Osteoblast (primary cell): ENCODE measurements at regions not wholly inside any gene's neighbourhood (a gene's known extent, or its start where the extent isn't known, plus 50 kb on each side); places are given as distances from the start of the nearest gene placed in this dataset.

ENCODE experiments used
- DNase-seq: peaks from one replicate; pipeline ENCODE4 v3.0.0; 2011; ENCODE audit warnings: low spot score, mixed read lengths; ENCODE audit not compliant: insufficient read length; ENCODE audit errors: missing footprints
- H2AFZ ChIP-seq: 2 replicates; pipeline ENCODE4 v1.6.0; 2011; ENCODE audit warnings: mild to moderate bottlenecking, low read length
- H3K27ac ChIP-seq: 2 replicates; pipeline ENCODE4 v1.5.1; 2011; ENCODE audit warnings: mild to moderate bottlenecking, low read depth, low read length, moderate library complexity
- H3K27me3 ChIP-seq: 2 replicates; pipeline ENCODE4 v1.6.0; 2012; ENCODE audit warnings: mild to moderate bottlenecking, control low read depth, inconsistent platforms, low read length, moderate library complexity; ENCODE audit not compliant: insufficient read depth
- H3K36me3 ChIP-seq: 2 replicates; pipeline ENCODE4 v1.5.1; 2011; ENCODE audit warnings: mild to moderate bottlenecking, low read length, control low read depth, moderate library complexity; ENCODE audit not compliant: insufficient read depth
- H3K4me1 ChIP-seq: 2 replicates; pipeline ENCODE4 v1.5.1; 2011; ENCODE audit warnings: mild to moderate bottlenecking, low read length, control low read depth, moderate library complexity; ENCODE audit not compliant: insufficient read depth
- H3K4me2 ChIP-seq: 2 replicates; pipeline ENCODE4 v1.6.0; 2011; ENCODE audit warnings: mild to moderate bottlenecking, low read length; ENCODE audit not compliant: insufficient read depth
- H3K4me3 ChIP-seq: fragments of 200-600 bp; sonication (generic); 3 replicates; pipeline ENCODE4 v1.5.1; 2012; ENCODE audit warnings: mild to moderate bottlenecking, low read length, inconsistent platforms; ENCODE audit not compliant: insufficient read depth
- H3K79me2 ChIP-seq: 2 replicates; pipeline ENCODE4 v1.6.0; 2012; ENCODE audit warnings: mild to moderate bottlenecking, low read length, control low read depth, inconsistent platforms; ENCODE audit not compliant: insufficient read depth
- H3K9me3 ChIP-seq: 2 replicates; pipeline ENCODE4 v1.5.1; 2011; ENCODE audit warnings: low read depth, low read length, control low read depth
- H4K20me1 ChIP-seq: 2 replicates; pipeline ENCODE4 v1.6.0; 2012; ENCODE audit warnings: mild to moderate bottlenecking, low read length, control low read depth; ENCODE audit not compliant: insufficient read depth
- CTCF ChIP-seq: IDR thresholded peaks from 2 replicates; pipeline ENCODE4 v1.5.1; 2011; ENCODE audit warnings: mild to moderate bottlenecking, low read depth, low read length, moderate library complexity; ENCODE audit errors: extremely low read depth

GRCh38 chr20:50315586-50316551 is 125.2 kb downstream of the CEBPB start:
- no peak overlapping the region for H3K27ac ChIP-seq
- no peaks in the 10 kb centered on the region for H4K20me1 ChIP-seq
- H3K27me3 ChIP-seq = no peaks in the 10 kb centered on the region
- peak; percentile 69 for DNase-seq
- no peak overlapping the region for H3K4me3 ChIP-seq
- H3K79me2 ChIP-seq = no peaks in the 10 kb centered on the region
- no peak for TF ChIP-seq CTCF
- H3K4me2 ChIP-seq = no peak overlapping the region
- H3K9me3 ChIP-seq = no peaks in the 10 kb centered on the region
- peaks cover 22% of the 10 kb centered on the region for H3K4me1 ChIP-seq
- H3K36me3 ChIP-seq = no peaks in the 10 kb centered on the region
- H2AFZ ChIP-seq = no peak overlapping the region

GRCh38 chr20:50317116-50317515 is 126.5 kb downstream of the CEBPB start:
- Histone ChIP-seq H3K79me2 (no peaks in the 10 kb centered on the region), H3K9me3 (no peaks in the 10 kb centered on the region), H4K20me1 (no peaks in the 10 kb centered on the region), H2AFZ (no peak overlapping the region), H3K36me3 (no peaks in the 10 kb centered on the region), H3K4me2 (no peak overlapping the region), H3K4me3 (no peak overlapping the region), H3K4me1 (peaks cover 32% of the 10 kb centered on the region), H3K27ac (no peak overlapping the region), H3K27me3 (no peaks in the 10 kb centered on the region)
- no peak for DNase-seq
- no peak for TF ChIP-seq CTCF

- Histone ChIP-seq H3K27me3 (no peaks in the 10 kb centered on the region), H3K4me1 (peaks cover 32% of the 10 kb centered on the region), H3K9me3 (no peaks in the 10 kb centered on the region), H3K79me2 (no peaks in the 10 kb centered on the region), H3K4me3 (no peak overlapping the region), H3K27ac (no peak overlapping the region), H4K20me1 (no peaks in the 10 kb centered on the region), H3K36me3 (no peaks in the 10 kb centered on the region), H3K4me2 (no peak overlapping the region), H2AFZ (no peak overlapping the region)
- TF ChIP-seq CTCF = no peak
- peak; percentile 48 for DNase-seq
Measured at GRCh38 chr20:50317609-50318008, 127.0 kb downstream of the CEBPB start.

GRCh38 chr20:50318710-50319109 is 128.1 kb downstream of the CEBPB start:
- DNase-seq = peak; percentile 10
- no peaks in the 10 kb centered on the region for H4K20me1 ChIP-seq
- H3K4me1 ChIP-seq = peaks cover 32% of the 10 kb centered on the region
- H3K4me2 ChIP-seq = no peak overlapping the region
- no peaks in the 10 kb centered on the region for H3K36me3 ChIP-seq
- H3K27ac ChIP-seq = no peak overlapping the region
- H2AFZ ChIP-seq = no peak overlapping the region
- no peaks in the 10 kb centered on the region for H3K79me2 ChIP-seq
- H3K9me3 ChIP-seq = no peaks in the 10 kb centered on the region
- no peak for TF ChIP-seq CTCF
- H3K27me3 ChIP-seq = no peaks in the 10 kb centered on the region
- H3K4me3 ChIP-seq = no peak overlapping the region
